A172 (cell line): ENCODE measurements at regions not wholly inside any gene's neighbourhood (a gene's known extent, or its start where the extent isn't known, plus 50 kb on each side); places are given as distances from the start of the nearest gene placed in this dataset.

Source experiments
- DNase-seq: peaks from one replicate; pipeline ENCODE4 v3.0.0-alpha.2; 2015; ENCODE audit warnings: low spot score

DNA sequence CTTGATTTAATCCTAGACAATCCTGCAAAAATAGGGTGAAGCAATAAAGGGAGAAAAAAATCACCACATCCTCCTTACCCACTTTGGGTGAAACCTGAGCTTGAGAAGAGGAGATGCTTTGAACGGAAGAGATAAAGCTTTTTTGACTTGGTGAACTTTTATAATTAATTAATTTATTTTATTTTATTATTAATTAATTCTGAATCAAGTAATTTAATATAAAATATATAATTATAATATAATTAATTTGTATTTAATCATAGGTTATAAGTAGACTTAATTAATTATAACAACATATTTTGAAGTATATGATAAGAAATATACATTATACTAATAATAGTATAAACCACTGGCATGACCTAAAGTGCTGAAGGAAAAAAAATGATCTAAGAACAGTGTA lies 2164.8 kb downstream of the LRRC4C start:
- DNase-seq: no peak

DNA sequence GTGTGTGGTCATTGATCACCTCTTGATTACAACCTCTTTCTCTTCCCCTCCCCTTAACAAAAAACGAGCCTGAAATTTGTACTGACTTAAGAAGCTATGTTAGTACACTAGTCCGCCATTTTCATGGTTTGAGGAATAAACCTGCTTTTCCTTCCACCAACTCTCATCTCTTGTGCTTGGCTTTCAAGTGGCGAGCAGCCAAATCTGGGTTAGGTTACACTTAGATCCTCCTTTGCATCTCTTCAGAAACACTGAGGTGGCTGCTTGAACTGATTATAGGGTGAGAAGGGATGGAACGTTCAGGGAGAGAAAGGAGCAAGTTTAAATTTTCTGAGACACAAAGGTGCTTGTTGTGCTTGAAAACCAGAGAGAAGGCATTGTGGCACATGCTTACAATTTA lies 2171.4 kb downstream of the LRRC4C start:
- no peak for DNase-seq

DNA sequence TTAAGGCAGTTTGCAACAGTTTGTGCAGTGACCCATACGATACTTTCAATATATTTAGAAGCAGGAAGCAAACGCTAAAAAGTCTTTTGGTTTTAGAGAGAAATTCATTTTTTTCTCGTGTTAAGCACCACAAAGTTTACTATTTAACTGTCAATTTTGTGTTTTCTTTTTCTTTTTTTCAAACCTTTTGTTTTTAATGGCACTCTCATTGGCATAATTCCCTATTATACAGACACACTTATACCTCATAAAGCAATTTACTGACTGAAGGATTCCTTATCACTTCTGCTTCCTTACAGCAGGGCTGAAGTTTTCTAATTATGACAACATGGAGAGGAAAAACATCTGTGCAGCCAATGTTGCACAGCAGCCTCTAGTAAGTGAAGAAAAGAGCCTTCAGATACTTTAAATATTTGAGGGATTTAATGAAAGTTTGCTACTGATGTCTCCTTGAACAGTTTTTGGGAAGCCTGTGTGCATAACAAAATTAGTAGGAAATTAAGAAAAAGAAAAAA lies 2191.2 kb downstream of the LRRC4C start:
- no peak for DNase-seq

DNA sequence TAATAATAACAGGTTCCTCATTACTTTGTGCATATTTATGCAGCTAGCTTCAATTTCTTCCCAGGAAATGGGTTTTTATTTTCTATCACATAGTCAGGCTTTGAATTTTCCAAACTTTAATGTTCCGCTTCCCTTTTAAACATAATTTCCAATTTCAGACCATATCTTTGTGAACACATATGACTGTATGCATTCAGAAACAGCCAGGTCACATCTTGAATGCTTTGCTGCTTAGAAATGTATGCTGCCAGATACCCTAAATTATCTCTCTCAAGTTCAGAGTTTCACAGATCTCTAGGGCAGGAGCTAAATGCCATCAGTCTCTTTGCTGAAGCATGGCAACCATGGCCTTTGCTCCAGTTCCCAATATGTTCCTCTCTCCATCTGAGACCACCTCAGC lies 2203.8 kb downstream of the LRRC4C start:
- DNase-seq: no peak

DNA sequence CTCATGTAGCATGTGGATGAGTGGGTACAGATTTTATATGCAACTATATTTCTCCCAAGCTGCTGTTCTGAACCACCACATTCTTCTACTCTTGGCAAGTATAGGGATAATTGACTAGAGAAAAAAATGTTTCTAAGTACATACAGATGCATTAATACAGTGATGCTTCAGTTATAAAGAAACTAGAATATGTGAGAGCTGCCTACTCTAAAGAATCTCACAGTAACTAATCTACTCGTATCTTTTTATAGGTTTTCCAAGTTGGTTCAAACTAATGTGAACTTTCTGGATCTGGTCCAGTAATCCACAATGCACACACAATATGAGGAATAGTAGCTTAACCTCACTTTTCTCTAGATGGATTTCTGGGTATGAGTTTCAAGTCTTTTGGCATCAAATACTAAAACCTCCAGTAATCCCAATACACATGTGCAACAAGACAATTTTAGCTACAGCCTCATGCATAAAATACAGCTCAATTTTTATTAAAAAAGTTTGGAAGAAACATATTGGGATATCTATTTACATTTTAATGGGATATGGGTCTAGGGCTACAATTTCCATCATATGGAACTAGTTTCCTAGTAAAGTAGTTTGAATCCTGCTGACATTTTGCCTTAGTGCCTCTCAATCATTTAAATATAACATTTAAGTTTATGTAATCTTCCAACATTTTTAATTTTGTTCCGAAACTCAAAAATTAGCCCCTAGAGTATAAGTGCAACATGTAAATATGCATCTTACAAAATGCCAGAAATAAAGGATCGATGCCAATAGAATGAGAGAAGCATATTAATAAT lies 2209.7 kb downstream of the LRRC4C start:
- no peak for DNase-seq

DNA sequence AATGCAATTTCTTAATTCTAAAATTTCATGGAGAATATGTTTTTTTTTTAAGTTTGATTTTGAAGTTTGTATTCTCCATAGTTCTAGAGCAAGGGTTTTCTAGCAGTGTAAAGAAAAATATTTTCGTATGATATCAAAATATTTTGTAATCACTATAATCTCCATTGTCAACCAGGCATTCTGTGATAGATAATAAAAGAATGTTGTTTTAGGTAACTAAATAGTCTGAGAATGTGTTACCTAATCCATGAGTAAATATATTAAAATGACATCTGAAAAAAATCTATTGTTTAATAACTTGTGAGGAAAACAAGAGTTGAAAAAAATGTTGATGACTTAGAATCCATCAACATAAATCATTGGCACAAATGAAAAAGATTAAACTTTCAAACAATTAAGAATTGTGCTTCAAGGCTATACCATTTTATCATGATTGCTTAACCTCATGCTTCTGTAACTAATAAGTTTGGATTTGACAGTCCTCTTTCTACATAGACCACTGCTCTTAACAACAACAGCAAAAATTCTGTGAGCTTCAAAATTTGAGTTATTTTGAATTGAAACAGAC lies 2211.8 kb downstream of the LRRC4C start:
- DNase-seq: no peak

DNA sequence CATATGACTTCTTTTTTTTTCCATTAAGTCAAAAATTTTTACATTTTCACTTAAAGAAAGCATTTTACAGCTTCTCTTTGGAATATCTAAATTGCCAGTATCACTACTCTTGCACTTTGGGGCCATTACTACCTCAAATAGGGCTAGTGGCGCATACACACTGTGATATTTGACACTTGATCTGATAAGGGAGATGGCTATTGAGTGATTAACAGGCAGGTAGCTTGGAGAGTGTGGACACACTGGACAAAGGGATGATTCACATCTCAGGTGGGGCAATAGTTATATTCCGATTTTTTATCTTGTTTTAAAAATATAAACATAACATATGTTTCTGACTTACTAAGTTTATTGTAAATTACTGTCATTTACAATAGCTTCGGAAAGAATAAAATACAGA lies 2219.9 kb downstream of the LRRC4C start:
- no peak for DNase-seq

DNA sequence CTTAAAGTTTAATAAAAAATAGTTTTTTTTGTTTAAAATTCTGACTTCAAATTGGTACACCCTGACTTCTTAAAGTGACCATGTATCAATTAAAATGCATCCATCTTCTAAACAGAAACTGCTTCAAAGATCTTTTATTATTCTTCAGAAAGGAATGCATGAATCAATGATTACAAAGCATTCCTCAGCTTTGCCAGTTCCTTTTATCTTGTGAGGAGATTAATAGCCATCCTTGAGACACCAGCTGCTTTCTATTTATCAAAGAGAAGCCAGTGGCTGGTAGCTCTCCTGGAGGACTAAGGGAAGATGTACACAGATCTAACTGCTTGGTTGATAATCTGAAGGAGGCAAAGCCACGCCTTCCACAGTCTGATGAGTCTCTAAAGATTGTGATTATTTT lies 2222.5 kb downstream of the LRRC4C start:
- peak; percentile 41 for DNase-seq

DNA sequence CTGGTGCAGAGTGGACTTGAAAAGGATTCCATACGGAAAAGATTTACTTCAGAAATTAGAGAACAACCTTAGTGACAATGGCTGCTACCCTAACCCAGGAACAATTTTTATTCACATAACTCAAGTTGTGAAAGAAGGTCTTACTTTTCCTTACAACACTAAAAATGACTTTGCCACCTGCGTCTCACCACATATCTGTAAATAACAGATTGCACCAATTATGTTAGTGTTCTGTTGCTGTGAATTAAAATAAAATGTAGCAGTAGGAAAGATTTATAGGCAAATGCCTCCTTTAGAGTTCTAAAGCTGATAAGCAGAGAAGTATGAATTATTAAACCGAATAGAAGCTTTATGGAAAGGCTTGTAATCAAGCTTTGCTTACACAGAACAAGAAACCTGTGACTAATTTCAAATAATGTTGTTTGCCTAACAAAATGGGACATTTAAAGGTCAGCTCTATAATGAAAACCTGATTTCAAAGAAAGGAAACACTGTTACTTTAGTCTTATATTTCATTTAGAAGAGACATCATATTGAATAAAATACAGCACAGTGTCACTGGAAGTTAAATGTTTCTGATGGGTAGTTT lies 2237.8 kb downstream of the LRRC4C start:
- no peak for DNase-seq

DNA sequence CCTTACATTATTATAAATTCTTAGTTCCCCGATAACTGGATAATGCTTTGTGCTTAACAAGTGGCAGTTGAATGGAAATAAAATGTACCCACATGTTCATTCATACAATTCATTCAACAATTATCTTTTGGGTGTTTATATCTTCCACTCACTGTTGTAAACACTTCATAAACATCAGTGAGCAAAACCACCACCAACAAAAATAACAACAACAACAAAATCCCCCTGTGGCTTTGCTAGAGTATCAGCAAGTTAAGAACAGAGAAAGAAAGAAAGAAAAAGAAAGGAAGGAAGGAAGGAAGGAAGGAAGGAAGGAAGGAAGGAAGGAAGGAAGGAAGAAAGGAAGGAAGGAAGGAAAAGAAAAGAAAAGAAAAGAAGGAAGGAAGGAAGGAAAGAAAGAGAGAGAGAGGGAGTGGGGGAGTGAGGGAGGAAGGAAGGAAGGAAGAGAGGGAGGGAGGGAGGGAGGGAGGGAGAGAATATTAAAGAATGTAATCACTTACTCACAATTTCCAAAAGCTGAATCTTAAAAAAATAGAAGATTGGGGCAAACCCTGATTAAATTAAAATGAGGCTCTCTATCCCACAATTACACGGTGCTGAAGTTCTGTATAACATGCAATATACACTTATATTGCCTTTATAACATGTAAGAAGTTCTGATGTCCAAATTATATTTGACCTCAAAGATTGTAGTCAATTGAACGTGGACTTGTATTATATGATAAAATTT lies 2238.8 kb downstream of the LRRC4C start:
- no peak for DNase-seq

DNA sequence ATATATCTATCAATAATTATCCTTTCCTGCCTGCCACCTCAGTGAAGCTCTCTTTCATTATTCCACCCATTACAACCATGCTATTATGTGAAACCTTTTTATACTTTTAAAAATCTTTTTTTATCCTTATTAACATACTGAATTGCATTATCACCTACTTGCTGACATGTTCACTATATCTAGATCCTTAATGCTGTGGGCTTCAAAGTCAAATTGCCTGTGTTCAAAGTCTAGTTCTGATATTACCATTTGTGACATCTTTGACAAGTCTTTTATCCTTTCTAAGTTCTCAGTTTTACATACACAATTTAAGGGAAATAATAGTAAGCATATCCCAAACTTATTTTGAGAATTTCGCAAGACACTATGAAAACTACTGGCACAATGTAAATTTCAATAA lies 2239.4 kb downstream of the LRRC4C start:
- DNase-seq: no peak

DNA sequence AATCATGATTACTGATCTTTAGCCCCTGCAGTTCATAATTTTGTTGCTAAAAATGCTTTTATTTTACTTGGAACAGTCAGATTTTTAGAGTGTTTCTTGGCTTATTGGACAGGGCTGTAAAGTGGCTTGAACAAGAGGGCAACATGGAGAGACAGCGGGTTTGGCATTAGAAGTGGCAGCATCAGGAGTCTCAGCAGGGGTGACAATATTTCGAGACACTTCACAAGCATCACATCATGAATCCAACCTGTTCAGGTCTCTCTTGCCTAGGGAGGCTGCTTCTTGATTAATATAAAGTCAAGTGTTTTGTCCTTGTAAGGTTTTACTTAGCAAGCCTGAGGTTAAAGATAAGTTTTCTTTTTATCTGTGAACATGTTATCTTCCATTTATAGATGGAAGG lies 2249.5 kb downstream of the LRRC4C start:
- no peak for DNase-seq

DNA sequence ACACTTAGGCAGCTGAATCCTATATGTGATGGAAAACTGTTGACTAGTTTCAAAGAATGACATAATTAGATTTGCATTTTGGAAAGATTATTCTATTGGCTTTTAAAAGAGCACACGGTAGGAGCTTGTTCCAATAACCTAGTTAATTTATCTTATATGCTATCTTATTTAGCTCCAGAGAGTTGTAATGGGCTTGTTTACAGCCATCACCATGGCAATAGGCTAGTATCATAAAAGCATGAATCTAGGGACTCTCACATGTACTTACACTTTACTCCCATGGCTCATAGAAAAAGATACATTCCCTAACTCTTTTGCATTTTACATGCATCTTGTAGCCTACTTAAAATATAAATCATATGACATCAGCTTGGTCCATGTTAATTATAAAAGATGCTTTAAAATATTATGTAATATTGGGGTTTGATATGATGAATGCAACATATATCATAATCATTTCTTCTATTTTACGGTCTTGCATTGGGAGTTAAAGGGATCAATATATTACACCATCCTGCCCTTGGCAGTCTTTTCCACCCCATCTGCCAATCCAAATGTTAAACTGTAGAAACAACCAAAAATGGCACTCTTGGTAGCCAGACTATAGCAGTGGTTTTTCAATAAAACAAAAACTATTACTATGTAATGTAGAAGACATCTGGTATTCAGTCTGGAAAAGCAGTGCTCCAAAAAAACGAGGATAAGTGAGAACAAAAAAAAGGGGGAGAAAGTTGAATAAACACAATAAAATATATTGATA lies 2254.0 kb downstream of the LRRC4C start:
- DNase-seq: no peak

DNA sequence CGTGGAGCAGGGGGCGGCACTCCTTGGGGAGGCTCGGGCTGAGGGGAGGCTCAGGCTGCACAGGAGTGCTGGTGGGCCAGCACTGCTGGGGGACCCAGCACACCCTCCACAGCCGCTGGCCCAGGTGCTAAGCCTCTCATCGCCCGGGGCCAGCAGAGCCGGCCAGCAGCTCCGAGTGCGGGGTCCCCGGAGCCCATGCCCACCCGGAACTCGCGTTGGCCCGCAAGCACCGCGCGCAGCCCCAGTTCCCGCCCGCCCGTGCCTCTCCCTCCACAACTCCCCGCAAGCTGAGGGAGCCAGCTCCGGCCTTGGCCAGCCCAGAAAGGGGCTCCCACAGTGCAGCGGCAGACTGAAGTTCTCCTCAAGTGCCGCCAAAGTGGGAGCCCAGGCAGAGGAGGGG lies 2266.8 kb downstream of the LRRC4C start:
- no peak for DNase-seq

DNA sequence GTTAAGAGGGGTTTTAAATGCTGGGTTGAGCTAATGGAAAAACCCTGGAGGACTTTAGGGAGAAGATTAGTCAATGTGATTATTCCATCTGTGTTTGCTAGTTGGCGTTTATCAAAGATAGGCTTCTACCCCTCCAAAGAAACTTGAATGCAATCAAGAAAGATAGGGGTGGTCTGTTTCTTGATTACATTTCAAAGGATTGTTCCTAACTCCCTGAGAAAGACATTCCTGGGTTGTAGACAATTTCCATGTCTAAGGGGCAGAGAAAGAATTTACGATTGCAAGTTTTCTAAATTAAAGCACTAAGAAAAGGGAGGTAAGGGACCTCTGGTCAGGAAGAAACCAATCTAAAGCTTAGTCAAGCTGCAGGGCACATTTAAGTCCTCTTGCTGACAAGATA lies 2268.7 kb downstream of the LRRC4C start:
- no peak for DNase-seq

DNA sequence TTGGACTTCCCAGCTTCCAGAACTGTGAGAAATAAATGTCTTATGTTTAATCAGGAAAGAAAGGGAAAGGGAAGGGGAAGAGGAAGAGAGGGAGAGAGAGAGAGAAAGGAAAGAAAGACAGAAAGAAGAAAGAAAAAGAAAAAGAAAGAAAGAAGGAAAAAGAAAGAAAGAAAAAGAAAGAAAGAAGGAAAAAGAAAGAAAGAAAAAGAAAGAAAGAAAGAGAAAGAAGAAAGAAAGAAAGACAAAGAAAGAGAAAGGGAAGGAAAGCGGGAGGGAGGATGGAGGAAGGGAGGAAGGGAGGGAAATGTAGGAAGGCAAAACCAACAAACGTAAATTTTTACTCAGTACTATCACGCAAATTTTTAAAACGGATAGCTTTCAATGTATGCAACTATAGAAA lies 2281.8 kb downstream of the LRRC4C start:
- DNase-seq: no peak

DNA sequence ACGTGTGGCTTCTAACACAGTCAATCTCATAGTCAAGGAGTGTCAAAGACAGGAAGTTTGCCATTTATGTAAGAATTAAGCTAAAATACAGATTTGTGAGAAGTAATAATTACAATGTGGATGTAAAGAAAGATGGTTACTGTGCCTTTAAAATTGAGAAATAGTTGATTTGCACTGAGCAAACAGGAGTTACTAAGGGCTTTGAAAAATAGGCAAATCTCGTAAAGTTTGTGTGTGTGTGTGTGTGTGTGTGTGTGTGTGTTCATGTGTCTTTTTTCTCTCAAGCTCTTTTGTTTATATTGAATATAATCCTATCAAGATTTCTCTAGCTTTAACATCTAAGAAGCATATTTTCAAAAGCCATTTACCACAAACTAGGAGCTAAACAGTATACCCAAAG lies 2284.5 kb downstream of the LRRC4C start:
- DNase-seq: no peak

DNA sequence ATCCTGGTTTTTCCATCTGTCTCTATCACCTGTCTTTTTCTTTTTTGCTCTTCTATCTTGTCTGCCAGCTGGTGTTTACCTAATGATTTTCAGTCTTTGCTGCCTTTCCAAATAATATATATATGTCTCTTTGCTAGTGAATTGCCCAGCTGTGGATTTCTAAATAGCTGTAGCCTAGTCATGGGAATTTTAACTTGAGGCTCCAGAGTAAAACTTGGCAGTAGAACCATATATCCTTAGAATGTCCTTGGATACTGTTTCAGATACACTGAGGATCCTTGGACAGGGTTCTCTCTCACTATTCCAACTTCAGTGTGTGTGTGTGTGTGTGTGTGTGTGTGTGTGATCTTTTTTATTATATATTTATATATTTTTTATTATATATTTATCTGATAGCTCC lies 2285.3 kb downstream of the LRRC4C start:
- no peak for DNase-seq

DNA sequence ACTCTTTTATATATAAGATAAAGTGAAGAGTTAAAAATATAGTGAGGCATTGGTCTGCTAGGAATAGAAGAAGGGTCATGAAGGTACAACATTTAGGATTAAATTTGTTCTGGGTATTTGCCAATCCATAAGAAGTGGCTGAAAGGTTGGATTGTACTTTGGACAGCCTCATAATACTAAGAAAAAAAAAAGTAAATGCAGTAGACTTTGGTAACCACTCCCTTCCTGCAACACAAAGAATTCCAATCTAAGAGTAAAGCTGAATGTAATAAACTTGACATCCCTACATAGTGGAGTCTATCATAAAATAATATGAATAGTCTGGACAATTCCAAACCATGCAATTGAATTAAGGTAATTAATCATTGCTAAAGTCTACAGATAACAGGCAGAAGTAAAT lies 2294.4 kb downstream of the LRRC4C start:
- no peak for DNase-seq

DNA sequence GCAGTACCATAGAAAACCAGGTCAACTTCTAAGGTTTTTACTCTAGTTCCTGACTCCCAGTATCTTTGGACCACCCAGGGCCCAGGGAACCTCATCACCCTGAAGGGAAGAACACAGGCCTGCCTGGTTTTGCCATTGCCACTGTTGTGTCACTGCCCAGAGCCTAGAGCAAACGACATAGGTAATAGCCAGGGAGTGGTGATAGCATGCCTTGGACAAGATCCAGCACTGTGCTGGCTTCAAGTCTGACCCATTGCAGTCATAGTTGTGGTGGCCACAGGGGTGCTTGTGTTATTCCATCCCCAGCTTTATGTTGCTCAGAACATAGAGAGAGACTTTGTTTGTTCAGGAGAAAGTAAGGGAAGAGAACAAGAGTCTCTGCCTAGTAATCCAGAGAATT lies 2310.2 kb downstream of the LRRC4C start:
- no peak for DNase-seq

DNA sequence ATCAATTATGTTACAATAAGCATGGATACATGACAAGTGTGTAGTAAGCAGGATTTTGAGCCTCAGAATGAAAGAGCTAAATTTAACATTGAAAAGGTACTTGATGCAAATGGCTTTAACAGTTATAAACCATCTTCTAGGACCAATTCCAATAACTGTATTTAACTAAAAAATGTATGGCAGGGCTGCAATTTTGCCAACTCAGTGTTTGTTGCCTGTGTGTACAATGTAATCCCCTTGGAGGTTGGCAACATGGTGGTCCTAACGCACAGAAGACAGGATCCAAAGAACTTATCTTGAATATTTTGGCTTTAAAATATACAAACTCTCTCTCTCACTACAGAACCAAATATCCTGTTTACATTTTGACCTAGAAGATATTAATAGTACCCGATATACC lies 2314.1 kb downstream of the LRRC4C start:
- no peak for DNase-seq
